Fibroblast of lung (primary cell): ENCODE measurements at regions not wholly inside any gene's neighbourhood (a gene's known extent, or its start where the extent isn't known, plus 50 kb on each side); places are given as distances from the start of the nearest gene placed in this dataset.
A peak's percentile ranks its signal among the peaks of the same experiment; 100 is the strongest.
"Not testable (repeated sequence)": the region's sequence is repeated elsewhere in the genome, so short reads cannot be mapped to it uniquely, and the experiment has no call there.

Source experiments
- DNase-seq, 2 donors: peaks; one replicate each; pipeline versions ENCODE4 v3.0.0 to v3.0.0-alpha.2; 2010; ENCODE audit warnings: low read depth in 2 of 2
- H2AFZ ChIP-seq: 2 replicates; pipeline ENCODE4 v1.5.1; 2012; ENCODE audit warnings: low read length, control low read depth, inconsistent platforms
- H3K27ac ChIP-seq: 2 replicates; pipeline ENCODE4 v1.5.1; 2011; ENCODE audit warnings: low read length, control low read depth; ENCODE audit not compliant: insufficient read depth
- H3K27me3 ChIP-seq: 2 replicates; pipeline ENCODE4 v1.5.1; 2011; ENCODE audit warnings: mild to moderate bottlenecking, low read length; ENCODE audit not compliant: control insufficient read depth, insufficient read depth
- H3K36me3 ChIP-seq: 2 replicates; pipeline ENCODE4 v1.5.1; 2011; ENCODE audit warnings: low read length; ENCODE audit not compliant: control insufficient read depth, insufficient read depth
- H3K4me1 ChIP-seq: 2 replicates; pipeline ENCODE4 v1.5.1; 2011; ENCODE audit warnings: low read length; ENCODE audit not compliant: control insufficient read depth, insufficient read depth; ENCODE audit errors: extremely low read depth
- H3K4me2 ChIP-seq: 2 replicates; pipeline ENCODE4 v1.5.1; 2011; ENCODE audit warnings: low read length, control low read depth; ENCODE audit not compliant: insufficient read depth; ENCODE audit errors: extremely low read depth
- H3K4me3 ChIP-seq, 4 experiments: fragments of 200-600 bp in 1 of 4; sonication (generic) in 1 of 4; replicated peaks in 1 of 4; 2 replicates each; pipeline ENCODE4 v1.5.1; 2011 to 2016; ENCODE audit warnings: low read length in 4 of 4, low read depth in 3 of 4, mild to moderate bottlenecking in 3 of 4, control low read depth in 2 of 4, inconsistent platforms in 1 of 4, mixed read lengths in 1 of 4; ENCODE audit not compliant: insufficient read depth in 1 of 4; ENCODE audit errors: control extremely low read depth in 1 of 4
- H3K79me2 ChIP-seq: 2 replicates; pipeline ENCODE4 v1.5.1; 2012; ENCODE audit warnings: mild to moderate bottlenecking, low read length, inconsistent platforms; ENCODE audit not compliant: control insufficient read depth, insufficient read depth
- H3K9ac ChIP-seq: 2 replicates; pipeline ENCODE4 v1.5.1; 2011; ENCODE audit warnings: mild to moderate bottlenecking, low read length, control low read depth; ENCODE audit not compliant: insufficient read depth
- H3K9me3 ChIP-seq: 2 replicates; pipeline ENCODE4 v1.5.1; 2012; ENCODE audit warnings: low read depth, low read length; ENCODE audit not compliant: control insufficient read depth, insufficient read depth
- H4K20me1 ChIP-seq: 2 replicates; pipeline ENCODE4 v1.5.1; 2011; ENCODE audit warnings: low read length; ENCODE audit not compliant: control insufficient read depth, insufficient read depth; ENCODE audit errors: extremely low read depth
- EZH2 ChIP-seq: IDR thresholded peaks from 2 replicates; pipeline ENCODE4 v1.5.1; 2012; ENCODE audit warnings: low read length, control low read depth, mild to moderate bottlenecking; ENCODE audit errors: missing control alignments
- TF ChIP-seq, protein P1 (sequence below), 2 donors: IDR thresholded peaks in 1 of 2; conservative IDR thresholded peaks in 1 of 2; 1 replicate in 1 of 2; 2 replicates in 1 of 2; pipeline ENCODE4 v1.5.1; 2011 to 2012; ENCODE audit warnings: low read length in 2 of 2, control low read depth in 1 of 2, inconsistent platforms in 1 of 2, low read depth in 1 of 2, mild to moderate bottlenecking in 1 of 2

DNA sequence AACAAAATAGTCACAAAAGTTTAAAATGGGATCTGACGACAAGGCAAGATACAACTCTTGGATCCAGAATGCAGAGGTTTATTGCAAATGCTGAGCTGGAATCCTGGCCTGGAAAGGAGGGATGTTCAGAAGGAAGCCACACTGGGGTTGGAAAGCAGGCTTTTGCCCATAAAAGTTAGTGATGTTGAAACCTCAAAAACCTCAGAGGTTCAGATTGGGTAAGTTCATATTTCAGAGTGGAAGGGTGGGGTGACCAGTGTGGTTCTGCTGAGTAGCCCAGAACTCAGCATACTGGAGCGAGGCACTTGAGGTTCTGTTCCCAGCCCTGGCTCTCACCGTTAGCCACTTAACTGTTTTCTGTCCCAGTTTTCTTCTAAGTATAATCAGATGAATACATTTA, 114.0 kb upstream of the OSTN start:
- Histone ChIP-seq H3K4me3 (no peak overlapping the region), H3K36me3 (no peaks in the 10 kb centered on the region), H3K27me3 (no peaks in the 10 kb centered on the region), H3K4me1 (peaks cover 3% of the 10 kb centered on the region), H4K20me1 (no peaks in the 10 kb centered on the region), H3K79me2 (no peaks in the 10 kb centered on the region), H3K27ac (no peak overlapping the region), H2AFZ (peak overlapping the region; percentile 51), H3K4me2 (no peak overlapping the region), H3K9ac (no peak overlapping the region), H3K9me3 (no peaks in the 10 kb centered on the region)
- DNase-seq: peak; percentile 42 to 69
- no peak for TF ChIP-seq EZH2
- TF ChIP-seq, protein P1, sequence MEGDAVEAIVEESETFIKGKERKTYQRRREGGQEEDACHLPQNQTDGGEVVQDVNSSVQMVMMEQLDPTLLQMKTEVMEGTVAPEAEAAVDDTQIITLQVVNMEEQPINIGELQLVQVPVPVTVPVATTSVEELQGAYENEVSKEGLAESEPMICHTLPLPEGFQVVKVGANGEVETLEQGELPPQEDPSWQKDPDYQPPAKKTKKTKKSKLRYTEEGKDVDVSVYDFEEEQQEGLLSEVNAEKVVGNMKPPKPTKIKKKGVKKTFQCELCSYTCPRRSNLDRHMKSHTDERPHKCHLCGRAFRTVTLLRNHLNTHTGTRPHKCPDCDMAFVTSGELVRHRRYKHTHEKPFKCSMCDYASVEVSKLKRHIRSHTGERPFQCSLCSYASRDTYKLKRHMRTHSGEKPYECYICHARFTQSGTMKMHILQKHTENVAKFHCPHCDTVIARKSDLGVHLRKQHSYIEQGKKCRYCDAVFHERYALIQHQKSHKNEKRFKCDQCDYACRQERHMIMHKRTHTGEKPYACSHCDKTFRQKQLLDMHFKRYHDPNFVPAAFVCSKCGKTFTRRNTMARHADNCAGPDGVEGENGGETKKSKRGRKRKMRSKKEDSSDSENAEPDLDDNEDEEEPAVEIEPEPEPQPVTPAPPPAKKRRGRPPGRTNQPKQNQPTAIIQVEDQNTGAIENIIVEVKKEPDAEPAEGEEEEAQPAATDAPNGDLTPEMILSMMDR (conservative IDR thresholded peaks at IDR 0.05 in 1 of 2, IDR thresholded peaks at IDR 0.05 in 1 of 2; ENCODE audit: low read depth in 1 of 2, low read length in 2 of 2): no peak

DNA sequence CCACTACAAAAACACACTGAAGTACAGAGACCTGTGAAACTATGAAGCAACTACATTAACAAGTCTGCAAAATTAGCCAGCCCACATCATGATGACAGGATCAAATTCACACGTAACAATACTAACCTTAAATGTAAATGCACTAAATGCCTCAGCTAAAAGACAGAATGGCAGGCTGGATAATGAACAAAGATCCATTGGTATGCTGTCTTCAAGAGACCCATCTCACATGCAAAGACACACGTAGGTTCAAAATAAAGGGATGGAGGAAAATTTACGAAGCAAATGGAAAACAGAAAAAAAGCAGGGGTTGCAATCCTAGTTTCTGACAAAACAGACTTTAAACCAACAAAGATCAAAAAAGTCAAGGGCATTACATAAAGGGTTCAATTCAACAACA, 120.1 kb upstream of the OSTN start:
- H3K36me3 ChIP-seq, H3K9ac ChIP-seq, H3K9me3 ChIP-seq, H2AFZ ChIP-seq, H3K27me3 ChIP-seq, H3K27ac ChIP-seq, H3K4me2 ChIP-seq, H3K4me3 ChIP-seq, H3K79me2 ChIP-seq, DNase-seq, H4K20me1 ChIP-seq, H3K4me1 ChIP-seq: not testable (repeated sequence)

- DNase-seq: peak in 1 of 2 donors; percentile 6
- no peaks in the 10 kb centered on the region for H3K4me1 ChIP-seq
- H3K36me3 ChIP-seq: no peaks in the 10 kb centered on the region
- H3K9ac ChIP-seq: no peak overlapping the region
- H2AFZ ChIP-seq: no peak overlapping the region
- H4K20me1 ChIP-seq: no peaks in the 10 kb centered on the region
- no peaks in the 10 kb centered on the region for H3K79me2 ChIP-seq
- no peaks in the 10 kb centered on the region for H3K9me3 ChIP-seq
- H3K4me2 ChIP-seq: no peak overlapping the region
- no peaks in the 10 kb centered on the region for H3K27me3 ChIP-seq
- no peak overlapping the region for H3K4me3 ChIP-seq
- H3K27ac ChIP-seq: no peak overlapping the region
- TF ChIP-seq EZH2: no peak
- TF ChIP-seq, protein P1 (conservative IDR thresholded peaks at IDR 0.05 in 1 of 2, IDR thresholded peaks at IDR 0.05 in 1 of 2; ENCODE audit: low read depth in 1 of 2, low read length in 2 of 2): no peak
These were observed 122.0 kb upstream of the OSTN start for GRCh38 chr3:191076903-191077552.
